Activated T-cell treated with anti-CD3 and anti-CD28 coated beads for 4 hours (primary cell): ENCODE measurements at regions not wholly inside any gene's neighbourhood (a gene's known extent, or its start where the extent isn't known, plus 50 kb on each side); places are given as distances from the start of the nearest gene placed in this dataset.
"Not testable (repeated sequence)": the region's sequence is repeated elsewhere in the genome, so short reads cannot be mapped to it uniquely, and the experiment has no call there.

Experiments used
- DNase-seq: peaks from one replicate; pipeline ENCODE4 v3.0.0-alpha.2; 2020

DNA sequence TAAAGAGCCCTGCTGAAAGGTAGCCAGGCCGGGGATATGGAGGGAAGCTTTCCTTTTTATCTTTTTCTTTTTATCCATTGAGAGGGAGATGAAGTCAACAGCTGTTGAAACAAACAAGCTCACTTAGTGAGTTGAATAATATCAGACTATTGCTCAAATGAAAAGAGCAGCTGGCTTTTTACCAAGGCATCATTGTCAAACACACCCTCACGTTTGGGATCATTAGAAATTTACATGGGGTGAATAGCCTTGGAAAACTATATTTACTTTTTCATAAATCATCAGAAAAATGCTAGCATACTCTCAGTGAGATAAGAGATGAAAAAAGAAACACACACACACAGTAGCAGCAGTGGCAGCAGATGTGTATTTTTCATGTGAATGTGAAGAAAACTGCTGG is 71.5 kb upstream of the HNMT start:
- no peak for DNase-seq

GRCh38 chr2:137893145-137893544 is 71.1 kb upstream of the HNMT start:
- DNase-seq, result no peak

- DNase-seq, result no peak
Observed at GRCh38 chr2:137896467-137896866, 67.8 kb upstream of the HNMT start.

DNA sequence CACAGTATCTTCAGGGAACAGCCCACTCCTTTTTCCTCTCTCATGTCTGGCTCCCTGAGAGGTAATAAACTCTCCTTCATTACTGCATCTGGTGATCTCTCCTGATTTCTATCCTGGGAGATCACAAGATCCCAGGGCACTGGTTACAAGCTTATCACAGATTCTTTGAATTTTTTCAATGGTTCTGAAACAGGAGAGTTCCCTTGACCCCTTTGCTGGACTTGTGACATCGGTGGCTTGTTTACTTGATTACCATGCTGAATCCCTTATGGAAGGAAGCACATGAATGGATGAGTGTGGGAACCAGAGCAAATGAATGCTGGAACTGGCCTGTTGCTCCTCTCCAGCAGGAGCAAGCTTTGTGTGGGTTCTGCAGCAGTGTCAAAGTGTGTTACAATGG is 67.2 kb upstream of the HNMT start:
- no peak for DNase-seq

DNA sequence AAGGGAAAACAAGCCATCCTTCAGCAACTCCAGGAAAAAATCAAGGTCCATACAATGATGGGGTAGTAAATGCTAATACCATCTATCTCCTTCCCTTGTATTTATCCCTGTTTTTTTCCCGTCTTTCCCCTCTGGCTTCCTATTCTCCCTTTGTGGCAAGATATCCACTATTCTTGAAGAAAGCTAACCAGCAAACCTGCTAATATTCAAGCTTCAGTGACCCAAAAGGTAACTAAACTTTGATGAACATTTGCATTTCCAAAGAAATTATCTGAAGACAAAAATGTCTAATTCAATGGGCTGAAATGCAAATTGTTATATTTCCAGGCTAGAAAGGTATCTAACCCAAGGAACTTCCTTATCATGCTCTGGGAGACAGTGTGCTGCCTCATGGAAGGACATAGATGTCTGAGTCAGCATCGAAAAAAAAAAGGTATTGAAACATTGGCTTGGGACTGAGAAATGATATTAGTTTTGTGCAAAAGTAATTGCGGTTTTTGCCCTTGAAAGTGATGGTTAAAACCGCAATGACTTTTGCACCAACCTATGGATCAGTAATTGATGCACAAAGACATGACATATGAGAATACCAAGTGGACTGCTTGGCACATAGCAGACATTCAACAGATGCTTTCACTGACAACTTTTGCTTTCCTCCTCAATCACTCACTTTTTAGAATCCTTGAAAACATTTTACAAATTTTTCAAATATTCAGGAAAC is 63.7 kb upstream of the HNMT start:
- DNase-seq, result no peak

GRCh38 chr2:137910641-137911040 is 53.6 kb upstream of the HNMT start:
- DNase-seq, result no peak

GRCh38 chr2:137912371-137912770 is 51.9 kb upstream of the HNMT start:
- no peak for DNase-seq

GRCh38 chr2:137913169-137913568 is 51.1 kb upstream of the HNMT start:
- no peak for DNase-seq

DNA sequence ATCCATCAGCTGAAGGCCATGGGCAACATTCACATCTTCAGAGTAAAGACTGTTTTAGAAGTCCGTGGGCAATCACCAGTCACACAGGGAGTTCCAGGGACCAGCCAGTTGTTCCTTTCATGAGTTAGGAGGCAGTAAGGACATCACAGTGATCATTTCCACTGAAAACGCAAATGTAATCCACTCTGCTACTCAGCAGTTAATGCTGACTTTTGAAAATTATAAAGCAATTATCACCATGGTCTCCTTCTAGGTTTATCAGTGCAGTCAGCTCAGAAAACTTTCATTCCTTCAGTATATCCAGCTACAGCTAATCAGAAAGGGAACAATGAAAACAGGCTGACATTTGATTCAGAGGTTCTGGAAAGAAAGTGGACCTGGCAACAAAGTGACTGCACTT is 50.6 kb upstream of the HNMT start:
- DNase-seq, result not testable (repeated sequence)
